ENCODE measurements at regions not wholly inside any gene's neighbourhood (a gene's known extent, or its start where the extent isn't known, plus 50 kb on each side); places are given as distances from the start of the nearest gene placed in this dataset.
A peak's percentile ranks its signal among the peaks of the same experiment; 100 is the strongest.

DNA sequence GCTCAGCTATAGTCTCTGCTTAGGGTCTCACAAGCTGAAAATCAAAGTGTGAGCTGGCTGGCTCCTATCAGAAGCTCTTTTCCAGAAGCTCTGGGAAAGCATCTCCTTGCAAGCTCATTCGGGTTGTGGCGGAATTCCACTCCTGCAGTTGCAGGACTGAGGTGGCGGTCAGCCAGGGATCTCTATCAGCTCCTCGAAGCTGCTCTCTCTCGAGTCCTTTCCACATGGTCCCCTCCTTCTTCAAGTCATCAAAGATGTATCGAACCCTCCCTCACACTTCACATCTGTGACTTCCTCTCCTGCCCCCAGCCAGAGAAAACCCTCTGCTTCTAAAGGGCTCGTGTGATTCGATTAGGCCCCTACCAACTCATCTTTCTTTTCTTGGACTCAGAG, 141.7 kb downstream of the ZFP36L2 start:
- DNase-seq, result no peak

DNA sequence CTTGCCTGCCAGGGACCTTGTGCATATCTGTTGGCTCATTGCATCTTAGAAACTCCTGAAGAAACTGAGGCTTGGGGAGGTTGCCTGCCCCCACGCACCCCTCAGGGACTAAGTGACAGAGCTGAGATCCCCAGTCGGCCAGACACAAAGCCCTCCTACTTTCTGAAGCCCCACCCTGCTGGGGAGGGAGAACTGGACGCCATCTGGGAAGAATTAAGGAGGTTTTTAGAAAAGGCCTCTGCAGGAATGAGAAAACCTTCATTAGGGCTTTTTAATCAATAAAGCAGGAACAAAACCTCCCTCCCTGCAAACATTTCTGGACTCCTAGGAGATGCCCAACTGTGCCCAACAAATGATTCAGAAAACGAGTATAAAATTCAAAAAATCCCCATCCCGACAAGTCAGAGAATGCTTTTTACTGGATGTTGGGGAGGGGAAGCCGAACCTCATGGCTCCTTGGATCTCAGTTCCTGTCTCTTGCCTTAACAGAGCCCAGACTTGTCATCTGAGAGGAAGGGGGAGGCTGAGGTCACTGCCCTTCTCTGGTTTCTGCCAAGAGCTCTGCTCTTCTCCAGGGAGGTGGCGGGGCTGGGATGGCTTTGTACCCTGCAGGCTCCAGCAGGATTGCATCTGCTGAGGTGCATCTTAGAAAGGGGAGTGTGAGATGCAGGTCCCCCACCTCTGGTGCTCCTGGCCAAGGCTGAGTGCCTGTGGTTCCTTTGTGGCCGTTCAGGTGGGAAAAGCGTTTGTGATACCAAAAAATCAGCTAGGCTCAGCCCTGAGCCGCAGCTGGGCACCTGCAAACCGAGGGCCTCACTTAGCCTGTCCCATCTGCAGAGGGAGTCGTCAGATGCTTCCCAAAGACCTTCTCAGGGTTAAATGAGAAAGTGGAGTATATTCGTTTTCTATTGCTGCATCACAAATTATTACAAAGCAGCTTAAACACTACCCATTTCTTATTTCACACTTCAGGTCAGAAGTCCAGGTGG, 142.4 kb downstream of the ZFP36L2 start:
- DNase-seq, result no peak

DNA sequence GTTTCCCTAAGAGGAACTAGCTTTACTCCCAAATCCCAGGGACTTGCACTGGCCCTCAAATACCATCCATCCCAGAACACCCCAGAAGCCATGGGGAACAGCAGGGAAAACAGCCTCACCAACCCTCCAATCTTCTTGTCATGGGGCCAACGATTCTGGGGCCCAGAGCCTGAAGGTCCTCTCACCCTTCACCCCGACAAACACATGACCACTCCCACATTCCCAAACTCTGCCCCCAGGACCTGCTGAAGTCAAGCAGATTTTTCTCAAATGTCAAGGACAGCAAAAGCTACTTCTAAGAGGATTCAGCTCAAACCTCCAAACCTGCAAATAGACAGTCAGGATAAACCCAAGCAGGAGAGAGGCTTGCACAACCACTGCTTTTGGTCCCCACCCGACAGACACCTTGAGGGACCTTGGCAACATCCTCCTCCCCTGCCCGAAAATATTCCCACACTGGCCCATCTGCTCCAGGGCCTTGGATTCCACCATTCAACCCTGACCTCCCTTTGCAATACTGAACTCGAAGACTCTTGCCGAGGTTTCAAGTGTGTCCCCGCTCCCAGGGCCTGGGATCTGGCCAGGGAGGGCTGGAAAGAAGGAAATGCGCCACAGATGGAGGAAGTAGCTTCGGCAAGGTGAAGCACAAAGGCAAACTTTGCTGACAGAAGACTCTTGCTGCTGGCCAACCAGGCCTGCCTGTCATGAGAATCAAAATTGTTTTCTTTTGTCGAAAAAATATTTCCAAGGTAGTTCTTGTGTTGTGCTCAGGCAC, 143.3 kb downstream of the ZFP36L2 start:
- DNase-seq, result no peak

DNA sequence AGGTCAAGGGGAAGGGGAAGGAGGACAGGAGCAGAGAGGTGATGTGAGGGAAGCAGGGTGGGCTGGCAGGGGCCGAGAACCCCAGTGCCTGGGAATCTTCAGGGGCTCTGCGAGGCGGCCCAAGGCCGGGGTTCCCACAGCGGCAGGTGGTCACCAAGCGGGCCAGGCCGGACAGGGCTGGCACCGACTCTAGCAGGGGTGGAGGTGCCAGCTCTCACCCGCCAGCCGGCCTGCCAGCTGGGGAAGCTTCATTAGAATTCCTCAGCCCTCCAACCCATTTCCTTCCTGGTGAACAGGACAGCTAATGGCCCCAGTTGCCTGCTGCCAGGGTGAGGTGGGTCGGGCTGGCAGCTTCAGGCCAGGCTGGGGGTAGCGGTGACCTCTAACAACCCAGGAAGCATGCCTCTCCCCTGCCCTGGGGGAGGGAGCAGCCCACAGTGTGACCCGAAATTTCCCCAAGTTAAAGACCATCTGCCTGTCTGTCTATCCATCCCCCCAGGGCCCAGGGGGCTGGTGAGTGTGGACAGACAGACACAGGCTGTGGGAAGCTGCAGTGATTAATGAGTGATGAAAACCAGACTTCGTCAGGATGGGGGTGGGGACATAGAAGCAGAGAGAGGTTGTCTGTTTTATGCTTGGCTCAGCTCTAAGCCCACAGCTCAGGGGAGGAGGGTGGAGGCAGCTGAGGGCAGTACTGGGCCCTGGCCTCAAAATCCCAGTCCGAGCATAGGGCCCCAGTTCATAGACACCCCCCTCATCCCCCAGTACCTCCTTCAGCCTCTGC, 144.1 kb downstream of the ZFP36L2 start:
- no peak for DNase-seq

DNA sequence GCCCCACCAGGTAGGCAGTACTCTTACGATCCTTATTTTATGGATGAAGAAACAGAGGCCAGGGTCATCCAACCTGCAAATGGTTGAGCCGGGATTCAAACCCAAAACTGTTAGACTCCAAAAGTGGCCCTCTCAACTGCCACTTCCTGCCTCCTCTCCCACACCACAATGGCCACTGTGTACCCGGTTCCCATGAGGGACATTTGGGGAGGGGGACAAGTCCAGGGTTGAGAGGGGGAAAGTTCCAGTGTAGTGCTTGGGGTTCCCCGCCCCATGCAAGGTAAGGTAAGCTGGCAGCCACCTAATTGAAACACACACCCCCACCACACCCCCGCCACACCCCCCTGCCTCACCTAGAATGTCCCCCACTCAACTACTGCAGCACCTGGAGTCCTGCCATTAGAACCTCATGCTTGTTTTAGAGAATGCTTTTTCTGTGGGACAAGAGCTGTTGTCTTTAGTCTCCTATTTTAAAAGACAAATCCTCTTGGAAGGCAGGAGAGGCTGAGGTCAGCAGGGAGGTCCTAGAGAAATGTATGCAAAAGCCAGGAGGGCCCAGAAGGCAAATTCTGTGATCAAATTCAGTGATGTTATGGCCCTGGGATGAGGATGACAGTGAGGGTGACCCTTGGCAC, 145.2 kb downstream of the ZFP36L2 start:
- DNase-seq, result no peak

DNA sequence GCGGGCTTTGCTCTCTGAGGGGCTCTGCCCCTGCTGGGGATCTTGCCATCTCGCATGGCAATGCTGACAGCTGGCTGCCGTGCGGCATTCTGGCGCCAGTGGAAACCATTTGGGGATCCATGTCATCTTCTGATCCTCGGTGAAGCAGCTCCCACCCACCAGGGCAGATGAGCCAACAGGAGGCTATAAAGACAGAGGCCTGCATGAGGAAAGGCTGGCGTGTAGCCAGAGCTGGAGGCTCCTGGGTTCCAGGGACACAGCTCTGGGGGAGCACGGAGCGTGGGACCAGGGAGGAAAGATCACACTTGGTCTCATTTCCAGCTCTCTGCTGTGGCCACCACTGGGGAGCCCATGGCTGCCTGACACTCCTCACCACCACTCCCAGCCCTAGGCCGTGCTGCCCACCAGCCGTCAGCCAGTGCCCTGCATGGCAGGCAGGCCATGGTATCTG, 145.8 kb downstream of the ZFP36L2 start:
- no peak for DNase-seq

DNA sequence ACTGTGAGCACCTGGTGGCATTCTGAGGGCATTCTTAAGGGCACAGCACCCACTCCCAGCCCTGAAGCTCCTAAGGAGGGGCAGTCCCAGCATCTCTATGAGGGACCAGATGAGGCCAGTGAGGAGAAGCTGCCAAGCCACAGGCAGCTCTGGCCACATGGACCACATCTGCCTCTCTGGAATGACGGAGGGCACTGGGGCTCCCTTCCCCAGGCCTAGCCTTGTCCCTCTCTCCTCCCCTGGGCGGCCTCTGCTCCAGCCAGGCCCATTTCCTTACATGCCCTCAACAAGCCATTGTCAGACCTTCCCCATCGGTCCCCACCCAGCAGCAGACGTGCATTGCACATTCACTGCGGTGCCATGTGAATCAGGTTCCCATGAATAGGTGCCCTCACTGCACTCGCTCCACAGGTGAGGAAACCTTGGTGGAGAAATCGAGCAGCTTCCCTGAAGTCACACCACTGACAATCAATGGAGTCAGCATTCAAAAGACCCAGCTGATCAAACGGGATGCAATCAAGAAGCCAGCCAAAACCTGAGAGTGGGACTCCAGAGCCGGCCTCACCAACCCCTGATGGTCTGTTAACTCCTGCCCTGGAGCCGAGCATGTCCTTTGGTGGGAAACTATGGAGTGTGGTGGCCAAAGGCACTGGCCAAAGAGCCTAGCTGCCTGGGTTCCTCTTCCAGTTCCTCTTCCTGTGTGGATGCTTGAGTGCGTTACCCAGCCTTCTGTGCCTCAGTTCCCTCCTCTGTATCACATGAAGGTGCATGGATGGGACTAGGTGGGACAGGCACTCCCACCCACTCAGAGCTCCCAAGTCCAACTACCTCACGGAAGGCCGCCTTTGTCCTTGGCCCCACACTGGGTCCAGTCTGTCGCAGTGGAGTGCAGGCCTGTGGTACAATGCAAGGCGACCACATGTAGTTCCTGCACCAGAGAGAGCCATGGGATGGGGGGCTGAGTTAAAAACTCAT, 147.3 kb downstream of the ZFP36L2 start:
- no peak for DNase-seq

DNA sequence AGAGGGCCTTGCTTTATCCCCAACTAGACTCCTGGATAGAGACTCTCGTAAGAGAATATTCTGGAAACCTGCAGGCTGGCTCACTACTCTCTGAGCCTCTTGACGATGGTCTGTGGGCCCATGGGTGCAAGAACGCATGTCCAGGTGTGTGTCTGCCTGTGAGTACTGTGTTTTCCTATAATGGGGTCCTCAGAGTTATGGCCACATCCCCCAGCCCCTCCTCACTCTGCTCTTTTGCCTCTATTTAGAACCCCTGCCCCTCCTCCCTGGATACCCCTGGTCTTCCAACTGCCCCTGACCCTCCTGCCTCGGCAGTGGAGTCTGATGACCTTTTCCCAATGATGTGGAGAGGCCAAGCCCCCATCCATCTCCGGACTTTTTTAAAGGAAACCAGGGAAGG, 148.1 kb downstream of the ZFP36L2 start:
- no peak for DNase-seq

DNA sequence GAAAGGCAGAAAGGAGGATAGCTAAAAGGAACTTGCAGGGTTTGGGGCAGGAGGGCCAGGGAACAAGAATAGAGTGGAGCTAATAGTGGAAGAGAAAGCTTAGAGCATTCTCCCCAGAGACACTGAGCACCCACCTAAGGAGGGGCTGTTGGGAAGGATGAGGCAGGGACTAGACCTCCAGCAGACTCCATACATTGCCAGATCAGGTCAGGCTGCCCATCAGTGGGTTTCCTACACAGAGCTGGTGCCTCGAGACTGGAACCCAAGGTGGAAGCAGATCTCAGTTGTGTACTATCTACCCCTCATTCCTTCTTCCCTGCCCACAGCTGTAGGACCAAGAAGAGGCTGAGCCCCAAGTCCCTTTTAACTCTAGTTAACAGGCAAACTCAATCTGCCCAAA, 148.5 kb downstream of the ZFP36L2 start:
- DNase-seq, result no peak

DNA sequence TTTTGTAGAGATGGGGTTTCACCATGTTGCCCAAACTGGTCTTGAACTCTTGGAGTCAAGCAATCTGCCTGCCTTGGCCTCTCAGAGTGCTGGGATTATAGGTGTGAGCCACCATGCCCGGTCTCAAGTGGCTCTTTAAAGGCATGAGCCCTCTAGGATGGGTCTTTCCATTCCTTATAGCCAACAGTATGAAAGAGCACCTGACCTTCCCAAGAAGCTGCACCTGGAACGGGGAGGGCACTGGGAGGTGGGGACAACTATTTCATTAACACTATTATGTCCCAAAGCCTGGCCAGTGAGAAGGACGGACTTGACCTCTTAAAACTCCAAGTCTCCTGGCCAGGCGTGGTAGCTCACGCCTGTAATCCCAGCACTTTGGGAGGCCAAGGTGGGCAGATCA, 149.7 kb downstream of the ZFP36L2 start:
- DNase-seq, result no peak

DNA sequence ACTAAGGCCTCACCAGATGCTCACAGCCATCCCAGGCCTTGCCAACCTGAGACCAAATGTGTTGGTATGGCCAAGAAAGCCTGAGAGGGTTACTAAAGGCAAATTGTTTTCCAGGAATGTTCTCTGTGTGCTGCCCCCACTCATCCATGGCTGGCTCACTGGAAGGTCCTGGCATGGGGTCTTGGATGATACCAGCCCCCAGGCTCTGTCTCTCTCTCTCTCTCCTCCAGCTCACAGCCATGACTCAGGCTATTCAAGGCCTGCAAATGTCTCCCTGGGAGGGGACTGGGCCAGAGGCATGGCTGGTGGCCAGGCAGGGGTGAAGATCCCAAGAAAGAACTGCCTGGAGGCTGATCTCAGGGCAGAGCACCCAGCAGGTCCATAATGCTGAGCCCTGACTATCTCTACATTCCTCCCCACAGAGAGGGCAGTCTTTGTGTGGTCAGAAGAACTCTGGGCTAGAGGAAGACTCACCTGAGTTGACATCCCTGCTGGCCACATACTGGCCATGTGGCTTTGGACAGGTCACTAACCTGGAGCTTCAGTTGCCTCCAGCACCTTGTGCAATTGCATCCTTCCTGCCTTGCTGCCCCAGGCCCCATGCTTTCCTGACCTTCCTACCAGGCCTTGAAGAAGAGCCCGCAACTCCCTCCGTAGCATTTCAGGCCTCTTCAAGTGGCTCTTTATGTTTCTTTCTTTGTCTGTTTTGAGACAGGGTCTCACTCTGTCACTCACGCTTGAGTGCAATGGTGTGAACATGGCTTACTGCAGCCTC, 150.4 kb downstream of the ZFP36L2 start:
- DNase-seq, result no peak

DNA sequence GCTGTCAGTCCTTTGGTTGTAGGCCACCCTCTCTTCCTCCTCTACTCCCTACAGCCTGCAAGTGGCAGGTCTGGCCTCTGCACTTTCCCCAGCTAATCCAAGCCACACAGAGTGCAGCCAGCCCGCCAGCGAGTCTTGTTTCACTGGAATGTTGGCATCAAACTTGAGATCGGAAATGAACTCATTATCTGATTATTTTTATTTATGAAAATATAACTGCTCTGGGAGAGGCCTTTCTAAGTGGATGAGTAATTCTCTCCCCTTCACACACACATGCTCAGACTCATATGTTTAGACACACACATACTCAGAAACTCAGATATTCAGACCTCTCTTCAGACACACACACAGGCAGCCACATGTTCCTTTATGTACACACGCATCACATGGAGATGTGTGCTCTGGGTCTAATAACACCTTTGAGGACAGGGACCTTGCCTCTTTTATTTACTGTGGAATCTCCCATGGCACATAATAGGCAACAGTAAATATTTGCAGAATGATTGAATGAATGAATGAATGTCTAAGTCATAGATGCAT, 151.3 kb downstream of the ZFP36L2 start:
- DNase-seq, result peak; percentile 44

DNA sequence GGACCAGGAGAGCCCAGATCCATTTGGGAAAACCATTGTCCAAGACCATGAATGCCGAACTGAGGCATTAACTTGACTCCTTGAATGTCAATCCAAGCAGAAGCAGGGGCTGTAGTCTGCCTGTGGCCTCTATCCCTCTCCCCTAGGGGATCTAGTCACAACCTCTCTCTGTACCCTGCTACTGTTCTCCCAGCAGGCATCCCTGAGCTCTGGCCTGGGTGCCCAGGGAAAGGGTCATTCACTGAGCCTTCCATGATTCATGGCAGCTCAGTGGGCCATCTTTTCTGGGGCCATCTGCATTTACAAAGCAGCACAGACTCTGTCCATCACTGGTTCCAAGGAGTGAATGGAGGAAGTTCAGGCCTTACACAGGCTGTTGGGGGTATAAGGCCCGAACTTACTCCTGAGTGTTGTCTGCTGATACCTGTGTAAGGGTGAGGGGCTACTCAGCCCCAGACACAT, 151.8 kb downstream of the ZFP36L2 start:
- no peak for DNase-seq

DNA sequence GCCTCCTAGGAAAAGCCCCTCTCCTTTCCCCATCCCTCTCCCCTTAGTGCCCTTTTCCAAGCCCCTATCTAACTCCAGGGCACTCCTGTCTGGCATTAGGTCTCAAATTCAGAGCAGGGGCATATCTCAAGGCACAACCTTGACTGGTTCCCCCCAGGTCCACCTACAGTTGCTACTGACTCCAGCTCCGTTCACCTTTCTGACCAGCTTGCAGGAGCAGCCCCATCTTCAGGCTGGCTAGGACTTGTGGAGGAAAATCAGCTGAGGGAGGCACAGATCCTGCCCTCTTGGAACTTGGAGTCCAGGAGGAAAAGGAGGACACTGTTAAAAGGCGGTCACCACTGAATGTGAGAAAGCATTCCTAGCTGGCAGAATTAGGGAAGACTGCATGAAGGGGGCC, 152.4 kb downstream of the ZFP36L2 start:
- DNase-seq, result no peak

DNA sequence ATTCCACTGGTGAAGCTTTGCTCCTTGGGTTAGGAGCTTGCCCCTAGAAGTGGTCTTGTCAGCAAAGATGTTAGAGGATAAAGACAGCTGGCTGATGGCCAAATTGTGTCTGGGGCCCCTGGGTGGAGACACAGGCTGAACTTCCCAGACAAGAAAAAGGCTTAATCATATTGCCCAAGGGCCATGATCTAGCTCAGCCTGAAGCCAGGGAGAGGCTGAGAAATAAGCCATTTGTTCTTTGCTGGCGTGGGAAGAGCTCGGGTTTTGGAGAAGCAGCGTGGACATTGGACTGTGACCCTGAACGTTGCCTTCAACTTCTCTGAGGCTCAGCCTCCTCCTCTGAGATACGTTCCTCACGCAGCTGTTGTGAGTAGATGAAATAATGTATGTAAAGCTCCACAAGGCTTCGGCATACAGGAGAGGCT, 153.0 kb downstream of the ZFP36L2 start:
- DNase-seq, result no peak

DNA sequence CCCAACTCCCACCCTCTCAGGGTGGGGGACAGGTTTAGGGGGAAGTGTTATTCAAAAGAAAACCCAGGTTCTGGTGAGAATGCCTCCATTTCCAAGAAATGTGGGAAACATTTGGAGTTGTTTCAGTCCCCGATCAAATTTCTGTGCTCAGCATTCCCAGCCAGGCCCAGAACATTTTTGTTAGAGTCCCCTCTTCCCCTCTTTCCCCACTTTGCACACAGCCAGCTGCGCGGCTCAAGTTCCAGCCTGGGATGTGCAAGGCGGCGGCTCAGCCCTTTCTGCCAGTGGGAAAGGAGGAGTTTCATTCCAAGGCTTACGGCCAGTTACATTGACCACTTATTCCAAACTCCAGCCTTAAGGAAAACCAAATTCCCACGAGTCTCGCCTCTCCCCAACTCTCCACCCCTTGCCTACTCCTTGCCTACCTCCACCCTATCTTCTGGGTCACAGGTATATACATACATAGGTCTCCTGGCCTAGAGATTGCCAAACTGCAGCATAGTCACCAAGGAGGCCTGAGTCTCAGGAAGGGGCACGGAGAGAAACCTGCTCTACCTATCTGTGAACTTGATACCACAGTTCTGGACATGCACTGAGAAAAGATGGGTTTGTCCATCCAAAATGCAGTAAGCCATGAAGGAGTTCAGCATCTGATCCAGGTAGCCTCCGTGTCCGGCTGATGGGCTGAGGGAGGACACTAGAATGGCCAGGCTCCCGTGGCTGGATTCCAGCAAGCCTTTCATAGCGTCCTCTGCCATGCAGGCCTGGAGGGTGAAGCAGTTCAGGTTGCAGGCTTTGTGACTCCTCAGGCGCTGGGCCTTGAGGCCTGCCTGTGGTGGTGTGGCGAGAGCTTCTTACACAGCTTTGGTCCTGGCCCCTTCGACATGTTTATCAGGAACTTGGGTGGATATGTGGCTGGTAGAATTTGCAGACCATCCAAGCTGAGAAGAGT, 154.5 kb downstream of the ZFP36L2 start:
- DNase-seq, result no peak

DNA sequence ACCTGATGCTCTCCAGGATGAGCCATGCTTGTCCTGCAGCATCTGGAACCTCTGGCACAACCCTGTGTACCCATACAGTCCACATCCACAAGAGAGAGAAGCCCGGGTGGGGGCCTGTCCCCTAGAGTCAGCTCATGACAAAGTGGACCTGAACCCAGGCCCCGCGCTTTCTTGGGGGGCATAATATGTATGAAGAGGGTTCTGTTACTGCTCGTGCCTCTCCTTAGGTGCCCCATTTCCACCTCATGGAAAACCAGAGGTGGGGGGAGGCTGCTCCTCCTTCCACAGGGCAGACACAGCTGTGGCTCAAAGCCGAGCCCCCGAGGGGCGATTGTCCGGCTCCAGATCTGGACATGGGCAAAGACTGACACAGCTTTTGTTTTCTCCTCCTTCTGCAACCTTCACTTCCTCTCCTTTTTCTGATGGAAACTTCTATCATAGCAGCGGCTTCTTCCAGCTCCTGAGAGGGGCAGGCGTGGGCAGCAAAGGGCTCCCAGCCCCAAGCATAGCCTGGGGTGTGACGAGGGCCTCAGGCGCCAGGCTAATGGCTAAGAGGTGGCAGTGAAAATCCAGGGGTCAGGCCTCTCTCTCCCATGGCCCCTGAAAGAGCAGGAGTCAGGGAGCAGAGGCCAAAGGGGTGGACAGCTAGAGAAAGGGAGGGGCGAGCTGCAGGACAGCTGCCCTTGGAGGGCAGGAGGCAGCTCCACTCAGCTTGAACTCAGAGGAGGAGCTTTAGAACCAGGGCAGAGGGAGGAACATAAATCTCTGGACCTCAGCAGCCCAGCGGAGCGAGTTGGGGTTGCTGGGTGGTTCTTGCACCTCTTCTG, 155.5 kb downstream of the ZFP36L2 start:
- no peak for DNase-seq

DNA sequence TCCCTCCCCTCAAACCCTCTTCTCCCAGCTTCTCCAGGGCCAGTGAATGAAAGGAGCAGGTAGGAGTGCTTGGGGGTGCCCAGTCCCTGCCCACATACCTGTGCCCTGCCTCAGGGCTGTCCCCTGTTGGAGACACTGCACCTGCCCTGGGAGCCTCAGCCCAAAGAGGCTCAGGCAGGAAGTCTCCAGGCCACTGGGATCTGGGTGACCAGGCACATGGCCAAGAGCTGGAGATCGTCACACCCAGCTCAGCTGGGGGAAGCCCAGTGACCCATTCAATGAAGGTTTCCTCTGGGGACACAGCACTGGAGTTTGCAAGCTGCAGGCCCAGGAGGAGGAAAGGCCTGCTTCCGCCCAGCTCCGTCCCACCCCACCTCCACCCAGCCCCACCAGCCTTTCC, 156.4 kb downstream of the ZFP36L2 start:
- no peak for DNase-seq

All from GOT3 (cell line).